Tibial artery (tissue), 4 donors: ENCODE measurements at regions not wholly inside any gene's neighbourhood (a gene's known extent, or its start where the extent isn't known, plus 50 kb on each side); places are given as distances from the start of the nearest gene placed in this dataset.

ENCODE experiments used
- DNase-seq, 2 donors: peaks; one replicate each; pipeline ENCODE4 v3.0.0-alpha.2; 2019
- H3K27ac ChIP-seq, 2 donors: fragments of 200-600 bp; sonication (generic) in 1 of 2; 1 replicate in 1 of 2; 2 replicates in 1 of 2; pipeline ENCODE4 v1.5.1; 2018 to 2019; ENCODE audit warnings: mild to moderate bottlenecking in 1 of 2
- H3K27me3 ChIP-seq, 2 donors: fragments of 200-600 bp; sonication (generic) in 1 of 2; one replicate each; pipeline versions ENCODE4 v1.5.1 to v1.6.0; 2016 to 2019
- H3K36me3 ChIP-seq, 3 donors: fragments of 200-600 bp; sonication (generic) in 2 of 3; one replicate each; pipeline ENCODE4 v1.5.1; 2016 to 2019; ENCODE audit warnings: mild to moderate bottlenecking in 2 of 3
- H3K4me1 ChIP-seq, 4 donors: fragments of 200-600 bp; sonication (generic) in 2 of 4; 1 replicate in 3 of 4; 2 replicates in 1 of 4; pipeline ENCODE4 v1.5.1; 2016 to 2019
- H3K4me3 ChIP-seq, 2 donors: fragments of 200-600 bp; sonication (generic) in 1 of 2; 1 replicate in 1 of 2; 2 replicates in 1 of 2; pipeline ENCODE4 v1.5.1; 2018 to 2019; ENCODE audit warnings: mild to moderate bottlenecking in 2 of 2
- H3K9me3 ChIP-seq, 3 donors: fragments of 200-600 bp; sonication (generic) in 1 of 3; one replicate each; pipeline ENCODE4 v1.5.1; 2016 to 2019
- intact Hi-C: fragments of 100-400 bp; cut with DNase I; formaldehyde crosslinking; loops from one replicate; pipeline ENCODE4 v1.15.0; 2023; ENCODE audit warnings: low total_unique reads
- TF ChIP-seq, protein P1 (sequence below), 2 experiments: fragments of 200-600 bp in 1 of 2; fragments of 450-650 bp in 1 of 2; IDR thresholded peaks; one replicate each; pipeline ENCODE4 v1.5.1; 2017 to 2019; ENCODE audit warnings: antibody characterized with exemption in 2 of 2, mild to moderate bottlenecking in 1 of 2, moderate library complexity in 1 of 2

DNA sequence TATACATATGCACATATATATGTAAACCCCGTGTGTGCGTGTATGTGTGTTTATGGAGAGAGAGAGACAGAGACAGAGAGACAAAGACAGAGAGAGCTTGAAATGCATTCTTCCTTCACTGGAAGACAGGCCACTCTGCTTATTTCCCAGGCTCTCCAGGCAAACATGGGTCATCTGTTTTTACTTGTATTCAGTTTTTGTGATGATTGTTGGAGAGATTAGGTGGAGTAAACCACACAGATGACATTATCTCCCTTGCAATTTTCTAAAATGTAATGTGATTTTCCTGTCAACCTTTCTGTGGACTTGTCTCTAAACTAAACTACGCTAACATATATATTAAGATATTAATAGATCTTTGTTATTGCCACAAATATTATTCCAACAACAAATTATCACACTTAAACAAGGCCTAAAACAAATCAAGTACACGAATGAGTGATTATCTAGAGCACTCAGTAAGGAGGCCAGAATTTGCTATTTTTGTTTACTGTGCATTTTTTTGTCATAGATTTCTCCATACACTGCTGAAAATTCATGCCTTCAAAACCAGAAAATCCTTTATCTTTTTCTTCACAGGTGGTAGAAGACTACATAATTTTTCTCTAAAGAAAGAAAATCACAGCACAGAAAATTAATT is 251.8 kb upstream of the SLIT2 start:
- TF ChIP-seq, protein P1, sequence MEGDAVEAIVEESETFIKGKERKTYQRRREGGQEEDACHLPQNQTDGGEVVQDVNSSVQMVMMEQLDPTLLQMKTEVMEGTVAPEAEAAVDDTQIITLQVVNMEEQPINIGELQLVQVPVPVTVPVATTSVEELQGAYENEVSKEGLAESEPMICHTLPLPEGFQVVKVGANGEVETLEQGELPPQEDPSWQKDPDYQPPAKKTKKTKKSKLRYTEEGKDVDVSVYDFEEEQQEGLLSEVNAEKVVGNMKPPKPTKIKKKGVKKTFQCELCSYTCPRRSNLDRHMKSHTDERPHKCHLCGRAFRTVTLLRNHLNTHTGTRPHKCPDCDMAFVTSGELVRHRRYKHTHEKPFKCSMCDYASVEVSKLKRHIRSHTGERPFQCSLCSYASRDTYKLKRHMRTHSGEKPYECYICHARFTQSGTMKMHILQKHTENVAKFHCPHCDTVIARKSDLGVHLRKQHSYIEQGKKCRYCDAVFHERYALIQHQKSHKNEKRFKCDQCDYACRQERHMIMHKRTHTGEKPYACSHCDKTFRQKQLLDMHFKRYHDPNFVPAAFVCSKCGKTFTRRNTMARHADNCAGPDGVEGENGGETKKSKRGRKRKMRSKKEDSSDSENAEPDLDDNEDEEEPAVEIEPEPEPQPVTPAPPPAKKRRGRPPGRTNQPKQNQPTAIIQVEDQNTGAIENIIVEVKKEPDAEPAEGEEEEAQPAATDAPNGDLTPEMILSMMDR (IDR thresholded peaks at IDR 0.05) = no peak
- Histone ChIP-seq H3K9me3 (no peaks in the 10 kb centered on the region), H3K27ac (no peak overlapping the region), H3K4me3 (no peak overlapping the region), H3K27me3 (no peaks in the 10 kb centered on the region), H3K4me1 (no peaks in the 10 kb centered on the region), H3K36me3 (no peaks in the 10 kb centered on the region)
- intact Hi-C loops = no loop called here
- no peak for DNase-seq

DNA sequence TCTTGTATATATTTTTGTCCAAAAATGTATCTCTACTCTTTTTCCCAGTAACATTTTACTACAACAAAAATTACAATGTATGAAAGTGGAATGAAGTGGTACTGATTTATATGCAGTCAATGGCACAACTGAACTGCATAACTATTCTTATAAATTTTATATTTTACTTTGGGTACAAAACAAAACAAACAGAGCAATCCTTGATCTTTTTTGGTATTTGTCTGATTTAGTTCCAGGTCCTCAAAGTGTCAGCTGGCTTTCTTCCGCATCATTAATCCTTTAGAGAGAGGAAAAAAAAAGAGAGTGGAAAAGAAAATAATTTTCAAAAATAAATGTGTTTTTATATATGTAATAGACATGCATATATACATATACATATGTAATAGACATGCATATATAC is 252.4 kb upstream of the SLIT2 start:
- TF ChIP-seq, protein P1 (IDR thresholded peaks at IDR 0.05) = no peak
- H3K4me1 ChIP-seq = no peaks in the 10 kb centered on the region
- no peak for DNase-seq
- no peak overlapping the region for H3K27ac ChIP-seq
- no peaks in the 10 kb centered on the region for H3K27me3 ChIP-seq
- no peak overlapping the region for H3K4me3 ChIP-seq
- H3K9me3 ChIP-seq = no peaks in the 10 kb centered on the region
- intact Hi-C loops = no loop called here
- no peaks in the 10 kb centered on the region for H3K36me3 ChIP-seq

DNA sequence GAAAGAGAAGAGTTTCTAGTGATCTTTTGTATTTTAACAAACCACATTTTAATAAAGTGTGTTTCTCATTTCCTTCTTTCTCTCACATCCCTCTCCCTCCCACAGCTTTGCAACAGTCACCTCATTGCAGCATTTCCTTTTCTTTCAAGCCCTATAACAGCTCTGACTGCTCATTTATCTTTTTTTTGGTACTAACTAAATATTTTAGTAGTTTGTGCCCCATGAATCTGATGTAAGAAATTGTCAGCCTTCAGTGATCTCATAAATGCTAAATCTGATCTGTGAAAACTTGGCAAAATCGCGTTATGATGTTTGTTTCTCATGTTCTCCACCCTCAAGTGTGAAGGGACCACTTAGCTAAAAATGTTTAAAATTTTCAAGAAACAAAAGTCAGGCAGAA is 258.5 kb upstream of the SLIT2 start:
- DNase-seq = no peak
- intact Hi-C loops = no loop called here
- Histone ChIP-seq H3K9me3 (no peaks in the 10 kb centered on the region), H3K27me3 (no peaks in the 10 kb centered on the region), H3K4me3 (no peak overlapping the region), H3K27ac (no peak overlapping the region), H3K4me1 (no peaks in the 10 kb centered on the region), H3K36me3 (no peaks in the 10 kb centered on the region)
- TF ChIP-seq, protein P1 (IDR thresholded peaks at IDR 0.05) = no peak

DNA sequence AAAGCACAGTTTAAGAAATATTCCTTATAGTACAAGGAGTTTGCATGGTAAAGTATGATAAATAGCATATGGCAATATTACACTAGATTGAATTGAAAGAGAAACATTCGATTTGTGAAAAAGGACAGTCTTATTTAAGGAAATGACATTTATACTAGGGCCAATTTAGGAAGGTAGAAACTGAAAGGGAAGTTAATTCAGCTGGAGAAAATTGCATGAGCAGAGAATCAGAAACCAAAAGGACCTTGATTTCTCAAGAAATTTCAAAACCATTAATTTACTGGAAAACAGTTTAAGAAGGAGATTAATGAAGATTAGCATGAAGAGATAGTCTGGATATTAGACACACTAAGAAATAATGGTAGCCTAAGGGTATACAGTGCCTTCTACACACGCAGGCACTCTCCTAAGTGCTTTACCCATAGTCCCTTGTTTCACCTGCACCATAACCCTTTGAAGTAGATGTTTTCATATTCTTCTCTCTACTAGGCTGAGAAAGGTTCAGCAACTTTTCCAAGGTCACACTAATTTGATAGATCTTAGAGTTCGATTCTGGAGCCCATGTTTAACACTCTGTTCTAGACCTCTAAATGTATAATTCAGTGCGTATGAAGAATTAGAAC is 259.1 kb upstream of the SLIT2 start:
- DNase-seq = no peak
- H3K27me3 ChIP-seq = no peaks in the 10 kb centered on the region
- H3K4me1 ChIP-seq = no peaks in the 10 kb centered on the region
- TF ChIP-seq, protein P1 (IDR thresholded peaks at IDR 0.05) = no peak
- H3K4me3 ChIP-seq = no peak overlapping the region
- H3K36me3 ChIP-seq = no peaks in the 10 kb centered on the region
- intact Hi-C loops = no loop called here
- no peak overlapping the region for H3K27ac ChIP-seq
- H3K9me3 ChIP-seq = no peaks in the 10 kb centered on the region

DNA sequence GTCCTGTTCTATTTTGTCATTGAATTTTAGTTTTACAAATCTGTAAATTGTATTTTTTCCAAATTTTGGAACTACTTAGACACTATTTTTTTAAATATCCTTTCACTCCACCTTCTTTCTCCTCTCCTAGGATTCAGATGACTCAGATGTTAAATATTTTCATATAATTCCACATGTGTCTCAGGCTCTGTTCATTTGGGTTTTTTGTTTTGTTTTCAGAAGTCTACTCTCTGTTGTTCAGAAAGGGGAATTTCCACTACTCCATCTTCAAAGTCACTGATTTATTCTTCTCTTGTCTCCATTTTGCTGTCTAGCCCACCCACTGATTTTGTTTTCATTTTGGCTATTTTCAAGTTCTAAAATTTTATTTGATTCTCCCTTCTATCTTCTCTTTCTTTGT is 264.0 kb upstream of the SLIT2 start:
- TF ChIP-seq, protein P1 (IDR thresholded peaks at IDR 0.05) = no peak

More for the DNA sequence above, 264.0 kb upstream of the SLIT2 start:
- no peak overlapping the region for H3K27ac ChIP-seq
- H3K4me3 ChIP-seq = no peak overlapping the region
- H3K36me3 ChIP-seq = no peaks in the 10 kb centered on the region
- H3K9me3 ChIP-seq = no peaks in the 10 kb centered on the region
- intact Hi-C loops = loop anchor here (1.0 kb wide), 1 partner anchor 32 kb away; no protein-coding TSS in a partner anchor
- H3K4me1 ChIP-seq = no peaks in the 10 kb centered on the region
- no peak for DNase-seq
- H3K27me3 ChIP-seq = no peaks in the 10 kb centered on the region
